GM18951 (cell line): ENCODE measurements at regions not wholly inside any gene's neighbourhood (a gene's known extent, or its start where the extent isn't known, plus 50 kb on each side); places are given as distances from the start of the nearest gene placed in this dataset.

ENCODE experiments used
- POLR2A ChIP-seq: IDR thresholded peaks from 4 replicates; pipeline ENCODE4 v1.6.1; 2011; ENCODE audit warnings: mild to moderate bottlenecking; ENCODE audit not compliant: insufficient read length, insufficient read depth; ENCODE audit errors: extremely low read depth
- in situ Hi-C: fragments of 300-500 bp; cut with MboI; formaldehyde crosslinking; loops from one replicate; pipeline ENCODE4 v1.12.0; 2022; ENCODE audit warnings: low sequenced_read_pairs, mixed read lengths, inconsistent platforms; ENCODE audit not compliant: unreplicated experiment

GRCh38 chr16:87127766-87128147 lies 189.4 kb downstream of the C16orf95 start:
- no peak for TF ChIP-seq POLR2A
- in situ Hi-C loops = no loop called here

DNA sequence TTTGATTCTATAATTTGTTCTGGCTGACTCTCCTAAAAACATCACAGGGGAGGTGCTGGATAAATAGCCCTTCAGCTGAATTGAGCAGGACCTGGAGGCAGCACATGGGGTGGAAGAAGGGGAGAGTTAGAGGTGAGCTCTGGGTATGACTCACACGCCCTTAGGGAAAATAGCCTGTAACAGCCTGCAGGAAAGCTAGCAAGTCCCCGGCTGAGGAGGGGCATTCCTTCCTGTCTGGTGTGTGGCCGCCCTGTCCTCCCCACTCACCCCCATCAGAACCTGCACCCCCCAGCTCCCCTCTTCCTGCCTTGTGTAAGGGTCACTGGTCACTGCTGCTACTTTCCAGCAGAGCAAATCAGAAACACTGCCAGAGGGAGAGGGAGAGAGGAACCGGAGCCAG lies 187.4 kb downstream of the C16orf95 start:
- no peak for TF ChIP-seq POLR2A
- in situ Hi-C loops = no loop called here

- no peak for TF ChIP-seq POLR2A
- in situ Hi-C loops = no loop called here
Observed at GRCh38 chr16:87131061-87131995, 185.9 kb downstream of the C16orf95 start.

DNA sequence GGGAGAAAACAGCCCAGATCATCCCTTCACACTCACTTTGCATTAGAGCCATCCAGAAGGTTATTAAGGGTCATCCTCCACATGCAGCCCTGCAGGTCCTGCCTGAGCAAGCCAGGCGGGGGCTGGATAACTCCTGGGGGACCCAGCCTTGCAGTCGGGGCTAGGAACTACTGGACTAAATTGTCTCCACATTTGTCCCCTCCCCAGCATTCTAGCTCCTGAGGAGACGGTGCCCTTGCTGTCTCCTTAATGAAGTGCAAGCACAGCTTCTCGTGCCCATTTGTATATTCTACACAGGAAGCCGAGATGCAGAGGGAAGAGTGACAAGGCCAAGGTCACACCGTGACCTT lies 185.2 kb downstream of the C16orf95 start:
- no peak for TF ChIP-seq POLR2A
- in situ Hi-C loops = no loop called here

GRCh38 chr16:87132361-87133014 lies 184.7 kb downstream of the C16orf95 start:
- no peak for TF ChIP-seq POLR2A
- in situ Hi-C loops = no loop called here

DNA sequence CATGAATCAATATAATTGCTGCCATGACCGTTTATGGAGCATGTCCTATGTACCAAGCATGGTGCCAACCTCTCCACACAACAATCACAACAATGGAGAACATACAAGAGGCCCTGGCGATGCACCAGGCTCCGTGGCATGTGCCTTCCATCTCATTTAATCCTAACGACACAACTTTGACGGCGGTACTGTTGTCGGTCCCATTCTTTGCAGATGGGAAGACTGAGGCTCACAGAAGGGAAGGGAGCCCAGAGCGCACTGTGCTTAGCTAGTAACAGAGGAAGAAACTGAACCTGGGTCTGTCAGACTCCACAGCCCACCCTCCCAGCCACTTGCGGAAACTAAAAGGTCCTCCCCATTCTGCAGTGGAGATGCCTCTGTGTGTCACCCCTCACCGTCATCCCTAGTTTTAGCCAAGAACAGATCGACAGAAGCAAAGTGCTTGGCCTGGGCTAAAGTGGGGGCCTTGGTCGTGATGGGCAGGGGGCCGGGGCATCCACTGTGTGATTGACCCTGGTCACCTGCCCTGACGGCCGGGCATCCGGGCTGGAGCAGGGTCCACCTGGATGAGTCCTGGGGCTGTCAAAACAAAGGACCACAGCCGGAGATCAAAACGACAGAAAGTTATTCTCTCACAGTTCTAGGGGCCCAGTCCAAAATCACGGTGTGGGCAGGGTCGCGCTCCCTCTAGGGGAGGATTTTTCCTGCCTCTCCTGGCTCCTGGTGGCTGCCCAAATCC lies 183.9 kb downstream of the C16orf95 start:
- in situ Hi-C loops = no loop called here
- TF ChIP-seq POLR2A = no peak

- TF ChIP-seq POLR2A = no peak
- in situ Hi-C loops = no loop called here
Observed at GRCh38 chr16:87133966-87134627, 183.1 kb downstream of the C16orf95 start.

DNA sequence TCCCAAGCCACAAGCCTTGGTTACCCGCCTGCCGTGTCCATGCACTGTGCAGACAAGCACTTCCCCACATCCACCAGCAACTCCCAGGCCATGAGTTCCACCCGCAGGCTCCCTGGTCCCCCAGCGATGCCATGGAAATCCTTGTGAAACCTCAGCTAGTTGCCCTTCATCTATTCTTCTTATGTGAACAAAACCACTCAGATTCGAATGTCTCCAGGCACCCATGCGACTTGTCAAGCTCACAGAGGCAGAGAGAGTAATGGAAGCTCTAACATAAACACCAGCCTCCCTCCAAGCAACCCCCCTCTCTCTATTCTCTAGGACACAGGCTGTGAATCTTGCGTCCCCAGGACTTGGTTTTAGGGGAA lies 182.6 kb downstream of the C16orf95 start:
- in situ Hi-C loops = no loop called here

DNA sequence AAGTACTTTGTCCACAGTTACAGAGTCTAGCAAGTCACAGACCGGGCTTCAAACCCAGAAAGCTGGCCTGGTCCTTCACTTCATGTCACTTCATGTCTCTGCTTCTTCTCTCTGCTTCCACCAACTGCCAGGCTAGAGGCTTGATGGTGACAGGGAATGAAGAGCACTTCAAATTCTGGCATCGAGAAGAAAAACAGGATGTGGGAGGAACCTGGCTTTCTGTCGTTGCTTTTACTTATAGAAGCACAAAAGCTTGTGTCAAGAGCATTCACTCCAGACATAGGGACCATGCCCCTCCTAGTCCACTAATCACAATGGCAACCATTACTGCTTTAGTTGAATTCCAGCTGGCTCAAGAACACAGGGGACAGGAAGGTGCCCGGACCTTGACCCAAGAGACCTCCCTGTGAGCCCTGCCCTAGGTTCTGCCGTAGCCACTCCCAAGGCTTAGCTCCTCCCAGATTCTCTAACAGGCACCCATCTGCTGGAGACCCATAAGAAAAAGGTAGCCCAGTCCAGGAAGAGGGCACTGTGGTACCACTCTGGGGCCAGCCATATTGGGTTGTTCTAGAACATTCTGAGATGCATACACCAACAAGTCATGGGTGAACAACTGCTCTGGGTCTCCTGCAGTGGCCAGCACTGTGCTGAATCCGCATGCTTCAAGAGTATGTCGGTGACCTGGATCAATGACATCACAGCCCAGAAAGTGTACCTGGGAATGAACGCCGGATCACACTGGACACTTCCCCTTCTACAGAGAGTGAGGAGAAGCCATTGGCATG lies 181.8 kb downstream of the C16orf95 start:
- in situ Hi-C loops = no loop called here

More for the DNA sequence above, 182.6 kb downstream of the C16orf95 start:
- TF ChIP-seq POLR2A = no peak

GRCh38 chr16:87138316-87138715 lies 178.9 kb downstream of the C16orf95 start:
- in situ Hi-C loops = no loop called here
- TF ChIP-seq POLR2A = no peak

More for the DNA sequence above, 181.8 kb downstream of the C16orf95 start:
- TF ChIP-seq POLR2A = no peak

DNA sequence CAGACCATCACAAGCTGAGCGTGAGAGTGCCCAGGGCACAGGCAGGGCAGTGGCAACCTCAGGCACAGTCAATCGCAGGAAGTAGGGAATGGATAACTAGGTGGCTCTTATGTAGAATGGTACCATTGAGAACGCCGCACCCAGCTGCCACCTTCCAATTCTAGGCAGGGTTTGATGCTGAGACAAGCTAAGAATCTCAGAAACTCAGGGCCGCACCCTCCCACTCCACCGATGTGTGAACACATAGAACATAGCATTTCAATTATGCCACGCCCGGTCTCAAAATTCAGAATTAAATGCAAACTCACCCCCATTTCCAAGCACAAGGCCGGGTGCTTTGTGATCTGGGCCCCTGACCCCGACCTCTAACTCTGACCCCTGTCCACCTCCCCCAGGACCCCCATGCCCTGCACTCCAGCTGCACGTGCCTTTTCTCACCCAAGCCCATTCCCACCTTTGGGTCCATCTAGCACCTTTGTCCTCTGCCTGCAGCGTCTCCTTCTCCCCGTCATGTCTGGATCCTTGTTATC lies 178.4 kb downstream of the C16orf95 start:
- in situ Hi-C loops = no loop called here
- TF ChIP-seq POLR2A = no peak
